IPS DF 6.9 (cell line): ENCODE measurements at regions not wholly inside any gene's neighbourhood (a gene's known extent, or its start where the extent isn't known, plus 50 kb on each side); places are given as distances from the start of the nearest gene placed in this dataset.

Experiments
- DNase-seq: peaks from one replicate; pipeline ENCODE4 v3.0.0-alpha.2; 2013; ENCODE audit warnings: low read depth, low spot score
- H3K27ac ChIP-seq: one replicate; pipeline ENCODE4 v1.5.1; 2013; ENCODE audit warnings: low read length, control low read depth
- H3K27me3 ChIP-seq: 2 replicates; pipeline ENCODE4 v1.6.1; 2013; ENCODE audit warnings: mild to moderate bottlenecking, low read length; ENCODE audit not compliant: control insufficient read depth, insufficient read depth
- H3K36me3 ChIP-seq: 2 replicates; pipeline ENCODE4 v1.6.1; 2013; ENCODE audit warnings: low read length; ENCODE audit not compliant: control insufficient read depth, insufficient read depth
- H3K4me1 ChIP-seq: 2 replicates; pipeline ENCODE4 v1.6.1; 2013; ENCODE audit warnings: low read length; ENCODE audit not compliant: control insufficient read depth, insufficient read depth
- H3K4me3 ChIP-seq: 2 replicates; pipeline ENCODE4 v1.5.1; 2013; ENCODE audit warnings: mild to moderate bottlenecking, low read length
- H3K9me3 ChIP-seq: 2 replicates; pipeline ENCODE4 v1.6.1; 2013; ENCODE audit warnings: low read length, inconsistent platforms; ENCODE audit not compliant: control insufficient read depth, insufficient read depth
- WGBS: extraction: QIAGEN DNeasy Blood & Tissue Kit; methylation state at CpG from one replicate; pipeline ENCODE4 v1.1.7; 2013; ENCODE audit warnings: mixed read lengths, missing lambda C conversion rate; ENCODE audit not compliant: insufficient read length, insufficient coverage; 5-methylcytosine and 5-hydroxymethylcytosine counted together

DNA sequence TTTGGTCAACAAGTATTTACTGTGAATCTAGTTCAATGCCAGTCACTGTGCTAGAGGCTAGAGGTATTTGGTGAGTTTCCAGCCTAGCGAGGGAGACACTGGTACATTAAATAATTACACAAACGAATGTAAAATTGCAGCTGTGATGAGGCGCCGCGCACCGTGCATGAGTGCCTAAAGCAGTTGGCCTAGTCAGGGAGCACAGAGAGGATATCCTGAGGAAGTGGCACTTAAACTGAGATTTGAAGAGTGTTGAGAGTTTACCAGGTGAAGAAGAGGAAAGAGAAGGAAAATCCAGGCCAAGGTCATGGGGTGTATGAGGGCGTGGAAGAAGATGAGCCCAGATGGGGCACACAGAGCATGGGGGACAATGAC is 157.6 kb upstream of the NDUFV2 start:
- no CpG with 5 or more reads among the region's 7 CpGs for WGBS
- Histone ChIP-seq H3K27ac (no peak overlapping the region), H3K36me3 (no peaks in the 10 kb centered on the region), H3K27me3 (no peaks in the 10 kb centered on the region), H3K4me3 (no peak overlapping the region), H3K9me3 (no peaks in the 10 kb centered on the region), H3K4me1 (peaks cover 1% of the 10 kb centered on the region; the same call in 1 of the 2 replicates)
- no peak for DNase-seq

GRCh38 chr18:8945514-8945913 is 157.0 kb upstream of the NDUFV2 start:
- Histone ChIP-seq H3K9me3 (no peaks in the 10 kb centered on the region), H3K27me3 (no peaks in the 10 kb centered on the region), H3K36me3 (no peaks in the 10 kb centered on the region), H3K4me1 (peaks cover 1% of the 10 kb centered on the region; the same call in 1 of the 2 replicates), H3K4me3 (no peak overlapping the region), H3K27ac (no peak overlapping the region)
- no CpG with 5 or more reads among the region's 2 CpGs for WGBS
- no peak for DNase-seq

GRCh38 chr18:8946066-8946838 is 156.2 kb upstream of the NDUFV2 start:
- 100% methylated on average over 2 of the region's 5 CpGs for WGBS
- Histone ChIP-seq H3K4me1 (peaks cover 1% of the 10 kb centered on the region; the same call in 1 of the 2 replicates), H3K27me3 (no peaks in the 10 kb centered on the region), H3K36me3 (no peaks in the 10 kb centered on the region), H3K4me3 (no peak overlapping the region), H3K9me3 (no peaks in the 10 kb centered on the region), H3K27ac (no peak overlapping the region)
- no peak for DNase-seq

- Histone ChIP-seq H3K27me3 (no peaks in the 10 kb centered on the region), H3K27ac (no peak overlapping the region), H3K4me1 (peaks cover 1% of the 10 kb centered on the region; the same call in 1 of the 2 replicates), H3K36me3 (no peaks in the 10 kb centered on the region), H3K9me3 (no peaks in the 10 kb centered on the region), H3K4me3 (no peak overlapping the region)
- no CpG with 5 or more reads among the region's 6 CpGs for WGBS
- DNase-seq: no peak
Observed at GRCh38 chr18:8947566-8947965, 154.9 kb upstream of the NDUFV2 start.

GRCh38 chr18:8948011-8948410 is 154.5 kb upstream of the NDUFV2 start:
- Histone ChIP-seq H3K9me3 (no peaks in the 10 kb centered on the region), H3K27ac (no peak overlapping the region), H3K4me3 (no peak overlapping the region), H3K4me1 (no peaks in the 10 kb centered on the region; the same call in 1 of the 2 replicates), H3K27me3 (no peaks in the 10 kb centered on the region), H3K36me3 (no peaks in the 10 kb centered on the region)
- no CpG with 5 or more reads among the region's 6 CpGs for WGBS
- no peak for DNase-seq

GRCh38 chr18:8948471-8949149 is 153.9 kb upstream of the NDUFV2 start:
- no peak overlapping the region for H3K27ac ChIP-seq
- no peak overlapping the region for H3K4me3 ChIP-seq

DNA sequence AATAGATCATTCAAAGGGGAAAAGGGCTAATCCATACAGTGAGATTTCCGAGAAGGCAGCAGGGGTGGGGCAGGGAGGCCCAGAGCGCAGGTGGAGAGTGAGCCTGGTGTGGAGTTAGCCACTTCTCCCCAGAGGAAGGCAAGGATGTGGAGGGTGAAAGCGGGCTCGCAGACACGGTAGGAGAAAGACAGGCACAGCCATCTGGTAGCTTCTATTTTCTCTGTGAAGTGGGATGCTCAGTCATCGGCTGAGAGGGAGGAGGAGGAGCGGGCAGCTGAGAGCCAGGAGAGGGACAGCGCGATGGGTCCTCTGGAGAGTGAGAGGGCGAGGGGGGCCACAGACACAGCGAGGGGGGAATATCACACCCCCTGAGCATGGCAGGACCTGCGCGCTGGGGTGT is 153.3 kb upstream of the NDUFV2 start:
- H3K9me3 ChIP-seq: no peaks in the 10 kb centered on the region
- H3K4me3 ChIP-seq: no peak overlapping the region
- H3K36me3 ChIP-seq: no peaks in the 10 kb centered on the region
- WGBS: no CpG with 5 or more reads among the region's 13 CpGs
- no peak overlapping the region for H3K27ac ChIP-seq
- H3K4me1 ChIP-seq: no peaks in the 10 kb centered on the region; the same call in 1 of the 2 replicates
- DNase-seq: no peak
- H3K27me3 ChIP-seq: no peaks in the 10 kb centered on the region

More at GRCh38 chr18:8948471-8949149, 153.9 kb upstream of the NDUFV2 start:
- no peak for DNase-seq
- Histone ChIP-seq H3K36me3 (no peaks in the 10 kb centered on the region), H3K27me3 (no peaks in the 10 kb centered on the region), H3K4me1 (no peaks in the 10 kb centered on the region; the same call in 1 of the 2 replicates), H3K9me3 (no peaks in the 10 kb centered on the region)
- WGBS: no CpG with 5 or more reads among the region's 7 CpGs

DNA sequence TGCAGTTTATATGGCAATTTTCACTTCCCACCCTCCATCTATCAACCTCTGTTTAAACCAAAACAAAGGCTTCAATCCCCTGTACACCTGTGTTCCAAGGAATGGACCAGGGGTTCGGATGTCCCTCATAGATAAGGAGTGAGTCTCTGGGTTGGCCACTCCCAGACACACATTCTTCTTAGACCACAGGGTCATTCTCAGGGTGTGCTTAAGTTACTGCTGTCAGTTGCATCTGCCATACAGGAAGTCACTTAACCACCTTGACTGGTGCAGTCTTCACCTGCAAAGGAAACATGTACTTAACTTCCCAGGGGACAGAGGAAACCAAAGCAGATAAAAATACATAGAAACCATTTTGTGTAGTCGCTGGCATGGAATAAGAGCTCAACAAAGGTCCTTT is 151.0 kb upstream of the NDUFV2 start:
- no peaks in the 10 kb centered on the region for H3K27me3 ChIP-seq
- WGBS: no CpG with 5 or more reads among the region's 2 CpGs
- no peaks in the 10 kb centered on the region for H3K9me3 ChIP-seq
- DNase-seq: no peak
- no peak overlapping the region for H3K27ac ChIP-seq
- H3K36me3 ChIP-seq: no peaks in the 10 kb centered on the region
- no peaks in the 10 kb centered on the region; the same call in 1 of the 2 replicates for H3K4me1 ChIP-seq
- H3K4me3 ChIP-seq: no peak overlapping the region

DNA sequence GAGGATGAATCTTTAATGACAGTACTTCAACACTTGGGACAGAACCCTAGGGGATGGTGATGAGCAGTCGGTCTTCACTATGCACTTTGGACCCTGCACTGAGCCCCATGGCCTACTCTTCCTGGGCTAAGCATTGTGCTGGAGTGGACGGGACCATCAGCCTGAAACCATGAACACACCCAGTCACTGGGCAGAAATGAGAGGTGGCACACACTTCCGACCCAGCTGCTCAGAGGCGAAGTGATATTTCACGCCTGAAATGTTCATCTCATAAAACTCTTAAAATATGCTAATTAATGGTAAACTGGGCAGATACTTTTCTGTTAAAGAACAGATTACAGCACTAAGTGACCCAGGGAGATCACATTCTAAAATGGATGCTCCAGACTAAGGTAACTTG is 150.3 kb upstream of the NDUFV2 start:
- no CpG with 5 or more reads among the region's 5 CpGs for WGBS
- no peak overlapping the region for H3K4me3 ChIP-seq
- no peak for DNase-seq
- no peaks in the 10 kb centered on the region; the same call in 1 of the 2 replicates for H3K4me1 ChIP-seq
- H3K9me3 ChIP-seq: no peaks in the 10 kb centered on the region
- H3K36me3 ChIP-seq: no peaks in the 10 kb centered on the region
- no peak overlapping the region for H3K27ac ChIP-seq
- H3K27me3 ChIP-seq: no peaks in the 10 kb centered on the region

DNA sequence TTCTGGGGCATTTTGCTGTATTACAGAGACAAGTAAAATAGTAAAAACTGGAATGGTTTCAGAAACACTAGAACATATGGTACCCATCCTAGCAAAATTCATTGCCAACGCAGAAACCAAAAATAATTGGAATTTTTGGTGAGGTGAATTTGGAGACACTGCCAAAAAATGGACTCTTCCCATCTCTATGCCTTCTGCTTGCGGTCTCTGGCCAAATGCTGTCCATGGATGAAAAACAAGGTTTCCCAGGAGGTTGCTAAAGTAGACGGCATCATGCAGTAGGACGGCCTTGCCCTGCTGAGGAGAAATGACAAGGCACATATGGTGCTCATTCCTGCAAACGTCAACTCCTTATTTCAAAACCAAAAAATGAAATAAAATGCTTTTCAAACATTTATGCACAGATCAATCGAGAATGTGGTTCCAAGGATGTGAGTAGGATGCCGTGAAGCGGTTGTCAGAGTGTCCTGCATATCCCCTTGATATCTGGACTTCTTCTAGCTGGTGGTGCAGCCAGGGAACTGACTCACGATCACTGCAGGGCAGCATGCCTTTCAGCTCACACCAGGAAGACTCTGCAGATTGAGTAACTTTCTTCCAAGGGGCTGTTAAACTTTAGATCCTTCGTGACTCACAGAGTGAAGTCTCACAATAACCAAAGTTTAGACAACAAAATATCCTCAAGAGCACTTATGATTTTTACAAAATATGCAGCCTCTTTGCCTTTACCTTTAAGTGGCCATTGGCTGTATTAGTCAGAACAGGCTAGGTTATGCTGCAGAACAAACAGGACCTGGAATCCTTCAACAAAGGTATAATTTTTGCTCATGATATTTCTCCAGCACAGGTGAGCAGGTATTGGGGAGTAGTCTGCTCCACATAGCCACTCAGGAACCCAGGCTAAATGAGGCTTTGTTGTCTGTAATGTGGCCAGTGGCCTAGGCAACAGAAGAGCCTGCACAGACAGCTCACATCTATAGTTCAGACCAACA is 149.4 kb upstream of the NDUFV2 start:
- DNase-seq: no peak
- Histone ChIP-seq H3K27ac (no peak overlapping the region), H3K27me3 (no peaks in the 10 kb centered on the region), H3K36me3 (no peaks in the 10 kb centered on the region), H3K4me1 (no peaks in the 10 kb centered on the region), H3K4me3 (no peak overlapping the region), H3K9me3 (no peaks in the 10 kb centered on the region)
- no CpG with 5 or more reads among the region's 10 CpGs for WGBS
